ENCODE measurements at regions not wholly inside any gene's neighbourhood (a gene's known extent, or its start where the extent isn't known, plus 50 kb on each side); places are given as distances from the start of the nearest gene placed in this dataset.

GRCh38 chr1:181387702-181388101 is 95.6 kb upstream of the CACNA1E start:
- H3K4me1 ChIP-seq (ENCODE audit: control insufficient read depth in 1 of 2, insufficient read depth in 1 of 2, low read depth in 1 of 2, low read length in 1 of 2), result no peaks in the 10 kb centered on the region
- peaks cover 25% of the 10 kb centered on the region for H3K27me3 ChIP-seq
- TF ChIP-seq CTCF (IDR thresholded peaks at IDR 0.05), result no peak
- H3K27ac ChIP-seq, result no peak overlapping the region
- H3K4me3 ChIP-seq (ENCODE audit: low read depth in 1 of 2, low read length in 1 of 2), result no peak overlapping the region
- H3K9me3 ChIP-seq, result no peaks in the 10 kb centered on the region
- no peaks in the 10 kb centered on the region for H3K36me3 ChIP-seq

- Histone ChIP-seq H3K4me1 (ENCODE audit: control insufficient read depth in 1 of 2, insufficient read depth in 1 of 2, low read depth in 1 of 2, low read length in 1 of 2) (no peaks in the 10 kb centered on the region), H3K27me3 (peaks cover 25% of the 10 kb centered on the region), H3K27ac (no peak overlapping the region), H3K4me3 (ENCODE audit: low read depth in 1 of 2, low read length in 1 of 2) (no peak overlapping the region), H3K9me3 (no peaks in the 10 kb centered on the region), H3K36me3 (no peaks in the 10 kb centered on the region)
- TF ChIP-seq CTCF (IDR thresholded peaks at IDR 0.05), result no peak
These were observed 92.8 kb upstream of the CACNA1E start for GRCh38 chr1:181390410-181391077.

DNA sequence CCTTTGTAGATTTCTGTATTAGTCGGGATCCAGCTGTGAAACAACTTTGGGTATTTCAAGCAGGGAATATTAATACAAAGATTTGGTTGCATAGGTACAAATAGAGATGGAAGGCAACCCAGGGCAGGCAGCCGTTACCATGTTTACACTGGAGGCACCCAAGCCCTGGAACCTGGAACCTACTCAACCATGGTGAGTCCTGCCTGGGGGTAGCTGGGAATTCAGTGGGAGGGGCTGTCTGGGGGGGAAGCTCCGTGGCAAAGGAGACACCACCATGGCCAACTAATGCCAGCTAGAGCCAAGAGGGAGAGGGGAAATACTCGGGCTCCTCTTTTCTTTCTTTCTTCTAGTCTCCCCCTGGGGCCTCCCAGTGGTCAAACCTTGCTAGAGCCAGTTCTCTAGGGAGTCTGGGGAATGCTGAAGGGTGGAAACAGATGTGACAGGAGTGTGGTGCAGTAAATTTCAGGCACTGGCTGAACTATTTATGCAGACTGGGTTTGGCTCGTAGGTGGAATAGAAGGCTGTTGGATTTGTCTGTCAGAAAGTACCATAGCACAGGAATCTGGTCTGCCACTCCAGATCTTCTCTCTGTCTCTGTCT is 91.9 kb upstream of the CACNA1E start:
- H3K9me3 ChIP-seq, result no peaks in the 10 kb centered on the region
- no peak overlapping the region for H3K27ac ChIP-seq
- TF ChIP-seq CTCF (IDR thresholded peaks at IDR 0.05), result no peak
- no peaks in the 10 kb centered on the region for H3K4me1 ChIP-seq (ENCODE audit: control insufficient read depth in 1 of 2, insufficient read depth in 1 of 2, low read depth in 1 of 2, low read length in 1 of 2)
- H3K4me3 ChIP-seq (ENCODE audit: low read depth in 1 of 2, low read length in 1 of 2), result no peak overlapping the region
- H3K27me3 ChIP-seq, result peaks cover 25% of the 10 kb centered on the region
- no peaks in the 10 kb centered on the region for H3K36me3 ChIP-seq

- Histone ChIP-seq H3K4me1 (ENCODE audit: control insufficient read depth in 1 of 2, insufficient read depth in 1 of 2, low read depth in 1 of 2, low read length in 1 of 2) (no peaks in the 10 kb centered on the region), H3K9me3 (no peaks in the 10 kb centered on the region), H3K36me3 (no peaks in the 10 kb centered on the region)
These were observed 91.2 kb upstream of the CACNA1E start for GRCh38 chr1:181392133-181392532.

GRCh38 chr1:181392613-181393220 is 90.6 kb upstream of the CACNA1E start:
- Histone ChIP-seq H3K4me3 (ENCODE audit: low read depth in 1 of 2, low read length in 1 of 2) (no peak overlapping the region), H3K4me1 (ENCODE audit: control insufficient read depth in 1 of 2, insufficient read depth in 1 of 2, low read depth in 1 of 2, low read length in 1 of 2) (no peaks in the 10 kb centered on the region)

More at GRCh38 chr1:181392133-181392532, 91.2 kb upstream of the CACNA1E start:
- TF ChIP-seq CTCF (IDR thresholded peaks at IDR 0.05), result no peak
- peaks cover 25% of the 10 kb centered on the region for H3K27me3 ChIP-seq
- no peak overlapping the region for H3K27ac ChIP-seq
- H3K4me3 ChIP-seq (ENCODE audit: low read depth in 1 of 2, low read length in 1 of 2), result no peak overlapping the region

More at GRCh38 chr1:181392613-181393220, 90.6 kb upstream of the CACNA1E start:
- Histone ChIP-seq H3K9me3 (no peaks in the 10 kb centered on the region), H3K36me3 (no peaks in the 10 kb centered on the region), H3K27me3 (peaks cover 25% of the 10 kb centered on the region), H3K27ac (no peak overlapping the region)
- TF ChIP-seq CTCF (IDR thresholded peaks at IDR 0.05), result no peak
